Body of pancreas (tissue), 4 donors: ENCODE measurements at regions not wholly inside any gene's neighbourhood (a gene's known extent, or its start where the extent isn't known, plus 50 kb on each side); places are given as distances from the start of the nearest gene placed in this dataset.

Experiments used
- ATAC-seq: fragments of 150-250 bp; one replicate; pipeline ENCODE4 v1.9.1; 2016
- DNase-seq, 4 donors: peaks; one replicate each; pipeline ENCODE4 v3.0.0-alpha.2; 2019
- H3K27ac ChIP-seq, 4 donors: fragments of 200-600 bp; sonication (generic); 1 replicate in 3 of 4; 2 replicates in 1 of 4; pipeline versions ENCODE4 v1.5.1 to v1.6.1; 2016 to 2019; ENCODE audit warnings: mild to moderate bottlenecking in 1 of 4, mixed read lengths in 1 of 4, moderate library complexity in 1 of 4
- H3K27me3 ChIP-seq, 2 donors: fragments of 200-600 bp; sonication (generic); one replicate each; pipeline ENCODE4 v1.6.0; 2016; ENCODE audit warnings: mild to moderate bottlenecking in 1 of 2
- H3K36me3 ChIP-seq, 2 donors: fragments of 200-600 bp; sonication (generic); replicated peaks in 1 of 2; 2 replicates each; pipeline ENCODE4 v1.5.1; 2016; ENCODE audit warnings: low read depth in 2 of 2; ENCODE audit not compliant: insufficient read depth in 1 of 2
- H3K4me1 ChIP-seq: fragments of 200-600 bp; sonication (generic); one replicate; pipeline ENCODE4 v1.6.0; 2016
- H3K4me3 ChIP-seq, 2 donors: fragments of 200-600 bp; sonication (generic); 1 replicate in 1 of 2; 2 replicates in 1 of 2; pipeline ENCODE4 v1.5.1; 2016 to 2019
- H3K9me3 ChIP-seq, 3 donors: fragments of 200-600 bp; sonication (generic); 1 replicate in 2 of 3; 2 replicates in 1 of 3; pipeline ENCODE4 v1.5.1; 2016
- CTCF ChIP-seq, 7 experiments: fragments of 450-650 bp in 4 of 7; fragments of 200-600 bp in 3 of 7; sonication (generic) in 3 of 7; IDR thresholded peaks; one replicate each; pipeline ENCODE4 v1.5.1; 2016 to 2019; ENCODE audit warnings: antibody characterized with exemption in 7 of 7
- POLR2A ChIP-seq, 3 donors: fragments of 450-650 bp; IDR thresholded peaks; one replicate each; pipeline ENCODE4 v1.6.1; 2016; ENCODE audit warnings: antibody characterized with exemption in 3 of 3, mild to moderate bottlenecking in 2 of 3
- WGBS, 2 donors: methylation state at CpG; one replicate each; pipeline ENCODE4 v1.1.5; 2017; 5-methylcytosine and 5-hydroxymethylcytosine counted together
- intact Hi-C: fragments of 100-400 bp; cut with DNase I; formaldehyde crosslinking; loops from one replicate; pipeline ENCODE4 v1.15.1; 2023

GRCh38 chr1:81323862-81324261 lies 476.9 kb upstream of the ADGRL2 start:
- no peaks in the 10 kb centered on the region for H3K9me3 ChIP-seq
- ATAC-seq (no peak), DNase-seq (no peak)
- no peaks in the 10 kb centered on the region for H3K36me3 ChIP-seq
- TF ChIP-seq POLR2A (IDR thresholded peaks at IDR 0.05): no peak
- no peak for TF ChIP-seq CTCF (IDR thresholded peaks at IDR 0.05)
- H3K27me3 ChIP-seq: no peaks in the 10 kb centered on the region
- H3K27ac ChIP-seq: no peak overlapping the region
- no peaks in the 10 kb centered on the region for H3K4me1 ChIP-seq
- 77 to 80% methylated on average over 5 of the region's 5 CpGs for WGBS, 2 donors
- intact Hi-C loops: no loop called here
- H3K4me3 ChIP-seq: no peak overlapping the region

GRCh38 chr1:81317191-81317590 lies 483.5 kb upstream of the ADGRL2 start:
- DNase-seq (no peak), ATAC-seq (no peak)
- TF ChIP-seq CTCF (IDR thresholded peaks at IDR 0.05): no peak
- no peak for TF ChIP-seq POLR2A (IDR thresholded peaks at IDR 0.05)
- Histone ChIP-seq H3K9me3 (no peaks in the 10 kb centered on the region), H3K4me3 (no peak overlapping the region), H3K27me3 (no peaks in the 10 kb centered on the region), H3K27ac (no peak overlapping the region), H3K4me1 (no peaks in the 10 kb centered on the region), H3K36me3 (no peaks in the 10 kb centered on the region)
- WGBS, 2 donors: 88 to 95% methylated on average over 1 of the region's 1 CpG
- intact Hi-C loops: no loop called here

DNA sequence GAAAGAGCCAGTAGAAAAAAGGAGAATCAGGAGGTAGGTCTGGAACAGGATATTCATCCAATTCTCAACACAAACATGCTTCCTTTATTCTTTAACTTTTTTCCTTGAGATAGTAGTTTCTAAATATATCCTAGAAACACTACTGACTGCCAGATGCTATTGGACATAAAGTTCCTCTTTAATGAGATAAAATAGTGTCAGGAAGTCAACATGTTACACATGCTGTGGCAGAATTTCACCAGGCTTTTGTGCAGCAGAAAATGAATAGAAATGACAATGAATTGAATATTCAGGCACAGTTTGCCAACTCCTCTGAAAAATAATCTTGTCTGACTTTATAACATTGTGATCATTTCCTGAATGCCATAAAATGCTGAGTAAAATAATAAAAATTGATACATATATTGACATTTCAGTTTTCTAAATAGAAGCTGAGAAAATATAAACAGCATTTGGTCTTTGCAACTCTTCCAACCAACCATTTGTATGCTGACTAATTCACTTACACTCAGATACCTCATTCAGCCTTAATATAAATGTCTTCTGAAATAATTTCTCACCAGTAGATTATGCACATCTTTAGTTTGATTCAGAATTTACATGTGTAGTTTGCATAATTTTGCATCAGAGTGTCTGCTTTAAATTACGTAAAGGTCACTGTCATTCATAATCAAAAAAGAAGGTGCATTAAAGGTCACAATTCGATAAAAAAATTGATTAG lies 486.1 kb upstream of the ADGRL2 start:
- Histone ChIP-seq H3K27me3 (no peaks in the 10 kb centered on the region), H3K36me3 (no peaks in the 10 kb centered on the region), H3K27ac (no peak overlapping the region), H3K4me1 (no peaks in the 10 kb centered on the region), H3K9me3 (no peaks in the 10 kb centered on the region), H3K4me3 (no peak overlapping the region)
- ATAC-seq: no peak
- WGBS, 2 donors: 66% methylated on average over 2 of the region's 2 CpGs
- intact Hi-C loops: no loop called here
- no peak for TF ChIP-seq POLR2A (IDR thresholded peaks at IDR 0.05)
- DNase-seq: no peak

GRCh38 chr1:81313289-81313688 lies 487.4 kb upstream of the ADGRL2 start:
- Histone ChIP-seq H3K9me3 (no peaks in the 10 kb centered on the region), H3K36me3 (no peaks in the 10 kb centered on the region), H3K4me3 (no peak overlapping the region), H3K4me1 (no peaks in the 10 kb centered on the region), H3K27me3 (no peaks in the 10 kb centered on the region), H3K27ac (no peak overlapping the region)
- DNase-seq (no peak), ATAC-seq (no peak)
- TF ChIP-seq CTCF (IDR thresholded peaks at IDR 0.05): no peak
- TF ChIP-seq POLR2A (IDR thresholded peaks at IDR 0.05): no peak
- 65 to 81% methylated on average over 4 of the region's 4 CpGs for WGBS, 2 donors
- intact Hi-C loops: no loop called here

GRCh38 chr1:81312272-81312754 lies 488.4 kb upstream of the ADGRL2 start:
- intact Hi-C loops: no loop called here
- Histone ChIP-seq H3K36me3 (no peaks in the 10 kb centered on the region), H3K9me3 (no peaks in the 10 kb centered on the region), H3K4me3 (no peak overlapping the region), H3K4me1 (no peaks in the 10 kb centered on the region), H3K27ac (no peak overlapping the region), H3K27me3 (no peaks in the 10 kb centered on the region)
- 63 to 75% methylated on average over 8 of the region's 8 CpGs for WGBS, 2 donors
- ATAC-seq: no peak
- TF ChIP-seq CTCF (IDR thresholded peaks at IDR 0.05): no peak
- no peak for TF ChIP-seq POLR2A (IDR thresholded peaks at IDR 0.05)
- no peak for DNase-seq
